Stimulated activated naive CD4-positive, alpha-beta T cell (primary cell): ENCODE measurements at regions not wholly inside any gene's neighbourhood (a gene's known extent, or its start where the extent isn't known, plus 50 kb on each side); places are given as distances from the start of the nearest gene placed in this dataset.

ENCODE experiments used
- DNase-seq, 6 experiments: peaks; one replicate each; lab custom pipeline; 2025; lab: John Stamatoyannopoulos, UW

GRCh38 chr6:140320081-140321080, 945.9 kb upstream of the CITED2 start:
- DNase-seq: no peak

GRCh38 chr6:140319209-140319608, 944.8 kb upstream of the CITED2 start:
- DNase-seq: no peak

GRCh38 chr6:140318408-140318807, 944.0 kb upstream of the CITED2 start:
- no peak for DNase-seq

GRCh38 chr6:140317950-140318349, 943.5 kb upstream of the CITED2 start:
- no peak for DNase-seq

GRCh38 chr6:140316966-140317365, 942.5 kb upstream of the CITED2 start:
- no peak for DNase-seq

GRCh38 chr6:140314682-140315081, 940.2 kb upstream of the CITED2 start:
- DNase-seq: no peak

- no peak for DNase-seq
Measured at GRCh38 chr6:140311146-140311545, 936.7 kb upstream of the CITED2 start.

- no peak for DNase-seq
Measured at GRCh38 chr6:140303218-140303949, 928.9 kb upstream of the CITED2 start.

GRCh38 chr6:140300331-140300730, 925.9 kb upstream of the CITED2 start:
- DNase-seq: no peak

GRCh38 chr6:140289186-140289585, 914.7 kb upstream of the CITED2 start:
- DNase-seq: no peak

- DNase-seq: no peak
Measured at GRCh38 chr6:140285998-140286690, 911.7 kb upstream of the CITED2 start.

- DNase-seq: no peak
Measured at GRCh38 chr6:140285471-140285870, 911.0 kb upstream of the CITED2 start.

GRCh38 chr6:140284871-140285270, 910.4 kb upstream of the CITED2 start:
- DNase-seq: no peak

GRCh38 chr6:140283197-140283596, 908.7 kb upstream of the CITED2 start:
- DNase-seq: no peak

- DNase-seq: no peak
Measured at GRCh38 chr6:140281767-140282166, 907.3 kb upstream of the CITED2 start.

- no peak for DNase-seq
Measured at GRCh38 chr6:140281236-140281635, 906.8 kb upstream of the CITED2 start.

- no peak for DNase-seq
Measured at GRCh38 chr6:140276719-140277118, 902.3 kb upstream of the CITED2 start.

GRCh38 chr6:140276133-140276532, 901.7 kb upstream of the CITED2 start:
- no peak for DNase-seq

- DNase-seq: no peak
Measured at GRCh38 chr6:140275725-140276124, 901.3 kb upstream of the CITED2 start.

- DNase-seq: no peak
Measured at GRCh38 chr6:140274548-140274947, 900.1 kb upstream of the CITED2 start.

- DNase-seq: no peak
Measured at GRCh38 chr6:140271759-140272377, 897.4 kb upstream of the CITED2 start.

- no peak for DNase-seq
Measured at GRCh38 chr6:140269591-140270165, 895.2 kb upstream of the CITED2 start.
